MG63 (cell line): ENCODE measurements at regions not wholly inside any gene's neighbourhood (a gene's known extent, or its start where the extent isn't known, plus 50 kb on each side); places are given as distances from the start of the nearest gene placed in this dataset.

Experiments used
- DNase-seq: peaks from one replicate; pipeline ENCODE4 v3.0.0-alpha.2; 2020
- H3K27me3 ChIP-seq: fragments of 250-450 bp; sonication (Bioruptor Pico); 2 replicates; pipeline ENCODE4 v1.5.1; 2020; ENCODE audit warnings: mild to moderate bottlenecking, moderate library complexity
- H3K36me3 ChIP-seq: fragments of 250-450 bp; sonication (Bioruptor Pico); 2 replicates; pipeline ENCODE4 v1.5.1; 2020; ENCODE audit warnings: mild to moderate bottlenecking, moderate library complexity
- H3K4me3 ChIP-seq: fragments of 250-450 bp; sonication (Bioruptor Pico); 2 replicates; pipeline ENCODE4 v1.5.1; 2020; ENCODE audit warnings: mild to moderate bottlenecking, moderate library complexity
- H3K9me3 ChIP-seq: fragments of 250-450 bp; sonication (Bioruptor Pico); 2 replicates; pipeline ENCODE4 v1.5.1; 2020; ENCODE audit warnings: mild to moderate bottlenecking, moderate library complexity

GRCh38 chr18:2482706-2483475 lies 88.4 kb downstream of the METTL4 start:
- Histone ChIP-seq H3K4me3 (no peak overlapping the region), H3K9me3 (no peaks in the 10 kb centered on the region), H3K36me3 (no peaks in the 10 kb centered on the region), H3K27me3 (no peaks in the 10 kb centered on the region)
- DNase-seq, result no peak

GRCh38 chr18:2485983-2486382 lies 85.3 kb downstream of the METTL4 start:
- Histone ChIP-seq H3K27me3 (no peaks in the 10 kb centered on the region), H3K4me3 (no peak overlapping the region), H3K36me3 (no peaks in the 10 kb centered on the region), H3K9me3 (no peaks in the 10 kb centered on the region)
- no peak for DNase-seq

- H3K27me3 ChIP-seq, result no peaks in the 10 kb centered on the region
- DNase-seq, result no peak
- no peak overlapping the region for H3K4me3 ChIP-seq
- no peaks in the 10 kb centered on the region for H3K9me3 ChIP-seq
- H3K36me3 ChIP-seq, result no peaks in the 10 kb centered on the region
Measured at GRCh38 chr18:2486426-2486825, 84.9 kb downstream of the METTL4 start.
